Natural killer cell treated with Interleukin-12 subunit alpha and Interleukin-12 subunit beta and Interleukin-15 and Interleukin-18, amount 100 ng/mL, for 72 hours (primary cell): ENCODE measurements at regions not wholly inside any gene's neighbourhood (a gene's known extent, or its start where the extent isn't known, plus 50 kb on each side); places are given as distances from the start of the nearest gene placed in this dataset.
A peak's percentile ranks its signal among the peaks of the same experiment; 100 is the strongest.
"Not testable (repeated sequence)": the region's sequence is repeated elsewhere in the genome, so short reads cannot be mapped to it uniquely, and the experiment has no call there.

Experiments
- ATAC-seq, 2 donors: fragments of 150-1000 bp; cut with Tn5 transposase in 1 of 2; sonication (Bioruptor Pico), chemical (Tn5 transposase) in 1 of 2; 2 replicates each; pipeline ENCODE4 v1.10.0; 2021
- DNase-seq: peaks from one replicate; pipeline ENCODE4 v3.0.0; 2022; ENCODE audit warnings: low spot score
- H3K27ac Mint-ChIP-seq, 2 donors: 1 replicate in 1 of 2; 2 replicates in 1 of 2; pipeline ENCODE4 v1.8.0; 2022; ENCODE audit warnings: mixed read lengths in 2 of 2, mild to moderate bottlenecking in 1 of 2, moderate library complexity in 1 of 2
- H3K27me3 Mint-ChIP-seq, 2 donors: 1 replicate in 1 of 2; 2 replicates in 1 of 2; pipeline ENCODE4 v1.8.0; 2022; ENCODE audit warnings: mixed read lengths in 2 of 2
- H3K36me3 Mint-ChIP-seq: one replicate; pipeline ENCODE4 v1.8.0; 2022; ENCODE audit warnings: mixed read lengths
- H3K4me1 Mint-ChIP-seq, 2 donors: 1 replicate in 1 of 2; 2 replicates in 1 of 2; pipeline ENCODE4 v1.8.0; 2022; ENCODE audit warnings: low read depth in 2 of 2, mixed read lengths in 2 of 2, mild to moderate bottlenecking in 1 of 2
- H3K4me3 Mint-ChIP-seq: one replicate; pipeline ENCODE4 v1.8.0; 2022; ENCODE audit warnings: mixed read lengths
- H3K9me3 Mint-ChIP-seq: 2 replicates; pipeline ENCODE4 v1.8.0; 2022; ENCODE audit warnings: mixed read lengths

DNA sequence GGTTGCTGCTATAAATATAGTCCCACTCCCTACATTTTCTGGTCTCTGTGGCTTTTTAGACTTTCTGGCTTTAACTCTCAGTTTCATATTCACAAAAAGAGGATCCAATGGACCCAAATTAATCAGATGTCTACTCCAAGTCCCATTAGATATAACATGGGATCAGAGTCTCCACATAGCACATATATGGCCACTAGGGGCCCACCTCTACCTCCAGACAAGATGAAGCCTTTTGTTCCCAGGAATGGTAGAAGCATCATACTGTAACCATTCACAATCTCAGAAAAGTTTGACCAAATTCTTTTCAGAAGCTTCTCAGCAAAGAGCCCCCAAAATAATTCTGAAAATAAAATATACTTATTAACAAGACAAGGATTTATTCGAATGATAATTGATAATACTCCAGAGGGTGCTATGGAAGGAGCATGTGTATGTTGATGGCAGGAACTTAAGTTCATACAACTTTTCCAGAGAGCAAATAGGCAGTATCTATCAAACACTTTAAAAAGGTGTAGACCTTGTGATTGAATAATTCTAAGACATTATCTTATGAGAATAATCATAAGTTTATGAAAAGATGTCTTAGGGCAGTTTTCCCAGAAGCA, 382.3 kb upstream of the CRIM1 start:
- ATAC-seq (peak in 1 of 2 donors; percentile 65), DNase-seq (no peak)
- H3K27me3 Mint-ChIP-seq: peaks cover 8% of the 10 kb centered on the region in 2 donors
- no peaks in the 10 kb centered on the region for H3K9me3 Mint-ChIP-seq
- H3K27ac Mint-ChIP-seq: no peak overlapping the region
- H3K36me3 Mint-ChIP-seq: no peaks in the 10 kb centered on the region
- H3K4me3 Mint-ChIP-seq: no peak overlapping the region
- no peaks in the 10 kb centered on the region for H3K4me1 Mint-ChIP-seq

- Mint-ChIP-seq H3K36me3 (no peaks in the 10 kb centered on the region), H3K9me3 (no peaks in the 10 kb centered on the region), H3K27me3 (no peaks in the 10 kb centered on the region), H3K4me1 (no peaks in the 10 kb centered on the region), H3K27ac (no peak overlapping the region), H3K4me3 (no peak overlapping the region)
- DNase-seq (no peak), ATAC-seq (no peak)
Observed at GRCh38 chr2:35963824-35964223, 391.8 kb upstream of the CRIM1 start.

GRCh38 chr2:35963357-35963756, 392.2 kb upstream of the CRIM1 start:
- H3K4me1 Mint-ChIP-seq: no peaks in the 10 kb centered on the region
- no peaks in the 10 kb centered on the region for H3K27me3 Mint-ChIP-seq
- no peaks in the 10 kb centered on the region for H3K9me3 Mint-ChIP-seq
- no peak overlapping the region for H3K27ac Mint-ChIP-seq
- no peak for ATAC-seq
- no peak overlapping the region for H3K4me3 Mint-ChIP-seq
- no peak for DNase-seq
- no peaks in the 10 kb centered on the region for H3K36me3 Mint-ChIP-seq

GRCh38 chr2:35962585-35963146, 392.9 kb upstream of the CRIM1 start:
- DNase-seq (no peak), ATAC-seq (no peak)
- Mint-ChIP-seq H3K27me3 (no peaks in the 10 kb centered on the region), H3K27ac (no peak overlapping the region), H3K4me1 (no peaks in the 10 kb centered on the region), H3K9me3 (no peaks in the 10 kb centered on the region), H3K4me3 (no peak overlapping the region), H3K36me3 (no peaks in the 10 kb centered on the region)

GRCh38 chr2:35960596-35960995, 395.0 kb upstream of the CRIM1 start:
- H3K9me3 Mint-ChIP-seq: no peaks in the 10 kb centered on the region
- no peak for DNase-seq
- ATAC-seq: no peak
- H3K4me3 Mint-ChIP-seq: no peak overlapping the region
- no peak overlapping the region for H3K27ac Mint-ChIP-seq
- no peaks in the 10 kb centered on the region for H3K27me3 Mint-ChIP-seq
- H3K4me1 Mint-ChIP-seq: no peaks in the 10 kb centered on the region
- H3K36me3 Mint-ChIP-seq: no peaks in the 10 kb centered on the region

GRCh38 chr2:35957053-35957452, 398.5 kb upstream of the CRIM1 start:
- ATAC-seq, H3K27me3 Mint-ChIP-seq: not testable (repeated sequence)

DNA sequence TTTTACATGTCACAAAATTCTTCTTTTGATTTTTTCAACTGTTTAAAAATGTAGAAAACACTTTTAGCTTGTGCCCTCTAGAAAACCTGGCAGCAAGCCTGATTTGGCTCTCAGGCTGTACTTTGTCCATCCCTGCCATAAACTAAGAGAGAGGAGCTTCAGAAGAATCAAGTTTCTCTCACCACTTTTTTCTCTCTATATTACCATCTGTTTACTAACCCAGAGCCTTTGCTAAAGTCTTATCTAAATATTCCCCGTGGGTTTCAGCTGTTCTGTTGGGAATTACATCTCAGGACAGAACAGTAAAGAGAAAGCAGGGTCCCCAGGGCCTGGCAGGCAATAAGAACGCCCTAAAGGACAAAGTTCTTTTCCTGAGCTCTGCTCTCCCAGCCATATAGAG, 409.1 kb upstream of the CRIM1 start:
- no peak overlapping the region for H3K4me3 Mint-ChIP-seq
- H3K4me1 Mint-ChIP-seq: no peaks in the 10 kb centered on the region
- DNase-seq (no peak), ATAC-seq (no peak)
- H3K36me3 Mint-ChIP-seq: no peaks in the 10 kb centered on the region
- H3K27ac Mint-ChIP-seq: no peak overlapping the region
- H3K9me3 Mint-ChIP-seq: no peaks in the 10 kb centered on the region
- H3K27me3 Mint-ChIP-seq: peaks cover 9 to 17% of the 10 kb centered on the region in 2 donors

More at GRCh38 chr2:35957053-35957452, 398.5 kb upstream of the CRIM1 start:
- not testable (repeated sequence) for H3K36me3 Mint-ChIP-seq, H3K27ac Mint-ChIP-seq, H3K9me3 Mint-ChIP-seq, H3K4me3 Mint-ChIP-seq, H3K4me1 Mint-ChIP-seq, DNase-seq

DNA sequence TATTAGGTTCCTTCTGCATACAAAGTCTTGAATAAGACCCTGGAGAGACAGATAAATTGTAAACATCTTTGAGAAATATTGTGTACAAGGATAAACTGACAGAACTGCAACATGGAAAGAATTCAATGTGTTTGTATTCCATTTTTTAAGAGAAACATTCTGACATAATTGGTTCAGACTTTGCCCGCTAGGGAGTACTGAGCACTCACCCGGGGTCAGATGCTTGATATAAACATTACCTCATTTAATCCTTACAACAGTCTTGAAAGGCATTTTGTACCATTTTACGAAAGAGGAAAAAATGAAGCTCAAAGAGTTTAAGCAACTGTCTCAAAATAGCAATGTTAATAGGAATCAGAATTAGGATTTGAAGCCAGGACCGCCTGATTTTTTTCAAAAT, 416.7 kb upstream of the CRIM1 start:
- Mint-ChIP-seq H3K4me3 (no peak overlapping the region), H3K27me3 (peaks cover 16 to 22% of the 10 kb centered on the region in 2 donors), H3K27ac (no peak overlapping the region), H3K4me1 (no peaks in the 10 kb centered on the region), H3K36me3 (no peaks in the 10 kb centered on the region), H3K9me3 (no peaks in the 10 kb centered on the region)
- DNase-seq: no peak
- no peak for ATAC-seq

DNA sequence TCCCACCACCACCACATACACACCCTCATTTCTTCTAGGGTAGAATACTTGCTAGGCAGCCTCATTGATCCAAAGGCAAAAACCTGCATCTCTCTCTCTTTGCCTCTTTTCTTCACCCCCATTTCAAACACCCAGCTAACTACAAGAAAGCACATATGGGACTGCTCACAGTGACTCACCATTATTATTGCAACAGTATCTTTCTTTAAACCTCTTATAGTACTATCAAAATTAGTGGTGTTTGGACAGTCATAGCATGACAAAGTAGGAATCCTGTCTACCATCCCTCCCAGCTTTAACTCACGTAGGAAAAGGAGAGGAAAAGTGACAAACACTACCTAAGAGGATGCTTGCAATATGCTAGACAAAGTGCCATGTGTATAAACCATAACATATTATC, 422.5 kb upstream of the CRIM1 start:
- no peak for DNase-seq
- no peaks in the 10 kb centered on the region for H3K36me3 Mint-ChIP-seq
- no peaks in the 10 kb centered on the region for H3K4me1 Mint-ChIP-seq
- no peak for ATAC-seq
- H3K4me3 Mint-ChIP-seq: no peak overlapping the region
- peaks cover 25 to 43% of the 10 kb centered on the region in 2 donors for H3K27me3 Mint-ChIP-seq
- H3K27ac Mint-ChIP-seq: no peak overlapping the region
- H3K9me3 Mint-ChIP-seq: no peaks in the 10 kb centered on the region

- peaks cover 19 to 37% of the 10 kb centered on the region in 2 donors for H3K27me3 Mint-ChIP-seq
- no peak overlapping the region for H3K27ac Mint-ChIP-seq
- H3K9me3 Mint-ChIP-seq: no peaks in the 10 kb centered on the region
- no peaks in the 10 kb centered on the region for H3K36me3 Mint-ChIP-seq
- H3K4me1 Mint-ChIP-seq: no peaks in the 10 kb centered on the region
- no peak for DNase-seq
- H3K4me3 Mint-ChIP-seq: no peak overlapping the region
- no peak for ATAC-seq
Observed at GRCh38 chr2:35932276-35932963, 423.2 kb upstream of the CRIM1 start.

DNA sequence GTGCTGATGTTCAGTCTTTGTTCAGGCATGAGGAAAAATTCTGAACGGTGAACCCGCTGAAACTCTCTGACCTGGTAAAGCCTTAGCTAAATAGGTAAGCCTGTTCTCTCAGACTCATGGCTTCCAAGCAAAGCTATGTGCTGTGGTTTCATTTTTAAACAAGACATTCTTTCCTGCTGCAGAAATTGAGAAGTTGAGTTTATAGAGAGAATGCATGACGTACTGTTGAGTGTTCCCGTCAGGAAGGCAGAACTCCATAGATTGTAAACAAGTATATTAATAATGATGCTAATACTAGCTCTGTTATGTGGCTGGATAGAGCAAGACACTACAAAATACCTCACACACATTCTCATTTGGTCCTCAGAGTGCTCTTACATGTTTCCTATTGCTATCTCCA, 424.0 kb upstream of the CRIM1 start:
- no peak overlapping the region for H3K4me3 Mint-ChIP-seq
- H3K27ac Mint-ChIP-seq: no peak overlapping the region
- peaks cover 19 to 36% of the 10 kb centered on the region in 2 donors for H3K27me3 Mint-ChIP-seq
- DNase-seq: no peak
- no peaks in the 10 kb centered on the region for H3K36me3 Mint-ChIP-seq
- H3K9me3 Mint-ChIP-seq: no peaks in the 10 kb centered on the region
- no peak for ATAC-seq
- H3K4me1 Mint-ChIP-seq: no peaks in the 10 kb centered on the region

- Mint-ChIP-seq H3K4me1 (no peaks in the 10 kb centered on the region), H3K27me3 (peaks cover 19 to 37% of the 10 kb centered on the region in 2 donors), H3K9me3 (no peaks in the 10 kb centered on the region), H3K4me3 (no peak overlapping the region), H3K27ac (no peak overlapping the region), H3K36me3 (no peaks in the 10 kb centered on the region)
- ATAC-seq (no peak), DNase-seq (no peak)
Observed at GRCh38 chr2:35931115-35931514, 424.5 kb upstream of the CRIM1 start.

DNA sequence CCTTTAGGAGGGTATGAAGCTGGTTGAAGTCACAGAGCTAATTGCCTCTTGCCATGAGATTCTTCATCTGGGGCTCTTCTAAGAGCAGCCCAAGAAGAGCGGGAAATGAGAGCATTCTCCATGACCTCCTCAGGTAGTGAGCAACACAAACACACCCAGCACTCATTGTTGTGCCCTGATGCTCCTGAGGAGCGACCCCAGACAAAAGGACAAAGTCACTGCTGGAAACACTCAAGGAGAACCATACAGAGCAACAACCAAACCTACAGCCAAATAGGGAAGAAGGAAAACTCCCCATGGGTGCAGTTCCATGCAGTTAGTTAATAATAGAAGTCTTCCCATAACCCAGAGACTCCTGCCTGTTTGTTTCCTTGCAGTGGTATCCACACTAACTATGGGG, 426.0 kb upstream of the CRIM1 start:
- ATAC-seq (no peak), DNase-seq (no peak)
- Mint-ChIP-seq H3K27me3 (peaks cover 19 to 36% of the 10 kb centered on the region in 2 donors), H3K4me3 (no peak overlapping the region), H3K36me3 (no peaks in the 10 kb centered on the region), H3K27ac (no peak overlapping the region), H3K9me3 (no peaks in the 10 kb centered on the region), H3K4me1 (no peaks in the 10 kb centered on the region)

DNA sequence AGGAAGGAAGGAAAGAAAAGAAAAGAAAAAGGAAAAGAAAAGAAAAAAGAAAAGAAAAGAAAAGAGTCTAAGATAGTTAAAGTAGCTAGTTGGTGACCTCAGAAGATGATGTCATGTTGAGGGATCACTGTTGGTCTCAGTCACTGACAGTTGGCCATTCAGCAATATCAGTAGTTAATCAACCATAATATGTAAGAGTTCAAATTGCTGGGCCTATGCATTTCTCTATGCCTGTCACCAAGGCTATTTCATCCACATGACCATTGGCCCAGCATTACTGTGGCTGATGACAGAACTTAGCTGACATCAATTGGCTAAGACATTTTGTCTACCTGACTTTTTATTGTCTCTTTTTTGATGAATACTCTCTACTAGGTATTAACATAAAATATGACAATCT, 435.5 kb upstream of the CRIM1 start:
- no peak overlapping the region for H3K4me3 Mint-ChIP-seq
- no peaks in the 10 kb centered on the region for H3K9me3 Mint-ChIP-seq
- no peak overlapping the region for H3K27ac Mint-ChIP-seq
- H3K36me3 Mint-ChIP-seq: no peaks in the 10 kb centered on the region
- ATAC-seq: no peak
- no peak for DNase-seq
- H3K4me1 Mint-ChIP-seq: no peaks in the 10 kb centered on the region
- peaks cover 5 to 7% of the 10 kb centered on the region in 2 donors for H3K27me3 Mint-ChIP-seq
